Activated CD8-positive, alpha-beta memory T cell treated with anti-CD3 and anti-CD28 coated beads for 1 hour (primary cell): ENCODE measurements at regions not wholly inside any gene's neighbourhood (a gene's known extent, or its start where the extent isn't known, plus 50 kb on each side); places are given as distances from the start of the nearest gene placed in this dataset.

Experiments used
- DNase-seq, 2 donors: peaks; one replicate each; pipeline ENCODE4 v3.0.0-alpha.2; 2020; ENCODE audit warnings: low read depth in 1 of 2; ENCODE audit errors: extremely low read depth in 1 of 2

DNA sequence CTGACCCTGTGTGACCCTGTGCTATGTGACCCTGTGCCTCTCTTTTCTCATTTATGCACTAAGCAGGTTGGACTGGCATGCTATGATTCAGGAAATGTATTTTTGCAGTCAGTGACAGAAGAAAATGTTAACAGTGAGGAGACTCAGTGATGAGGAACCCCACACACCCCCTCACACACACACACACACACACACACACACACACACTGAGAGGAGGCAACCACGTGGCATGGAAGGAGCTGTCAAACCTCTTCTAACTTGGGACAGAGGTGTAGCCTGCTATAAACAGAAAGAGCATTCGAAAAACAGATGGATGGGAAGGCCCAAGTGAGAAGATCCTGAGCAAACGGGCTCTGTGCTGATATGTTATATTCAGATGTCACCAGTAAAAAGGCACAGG lies 57.9 kb upstream of the GRIA1 start:
- no peak for DNase-seq

DNA sequence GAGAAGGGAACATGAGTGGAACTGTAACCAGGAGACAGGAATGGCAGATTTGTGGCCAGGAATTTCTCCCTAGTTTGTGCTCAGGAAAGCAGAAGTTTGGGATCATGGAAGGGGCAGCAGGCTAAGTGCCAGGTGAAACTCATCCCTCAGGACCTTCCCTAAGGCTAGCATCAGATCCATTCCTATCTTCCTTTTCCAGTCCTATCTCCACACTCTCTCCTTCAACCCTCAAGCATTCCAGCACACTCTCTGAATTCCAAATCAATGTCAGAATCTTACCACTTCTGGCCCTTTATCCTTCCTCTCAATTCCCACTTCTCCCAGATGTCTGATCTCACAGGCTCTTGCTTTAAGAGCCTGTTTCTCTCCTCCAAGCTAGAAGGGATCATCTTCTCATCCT lies 53.2 kb upstream of the GRIA1 start:
- DNase-seq = no peak

DNA sequence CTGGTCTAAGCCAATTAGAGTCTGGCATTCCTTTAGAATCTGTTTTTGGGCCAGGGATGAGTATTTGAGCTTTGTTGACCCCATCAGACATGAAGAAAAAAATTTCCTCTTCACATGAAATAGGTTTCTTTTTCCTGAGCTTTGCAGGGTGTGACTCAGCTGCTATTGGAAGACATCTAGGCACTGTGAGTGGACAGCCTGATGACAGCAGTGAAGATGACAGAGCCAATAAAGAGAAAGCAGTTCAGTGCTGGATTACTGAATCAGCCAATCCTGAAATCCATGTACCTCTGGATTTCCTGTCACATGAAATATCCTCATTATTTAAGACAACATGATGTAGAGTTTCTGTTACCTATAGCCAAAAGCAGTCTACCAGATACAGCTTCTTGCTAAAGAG lies 51.3 kb upstream of the GRIA1 start:
- DNase-seq = no peak
